ENCODE measurements at regions not wholly inside any gene's neighbourhood (a gene's known extent, or its start where the extent isn't known, plus 50 kb on each side); places are given as distances from the start of the nearest gene placed in this dataset.

DNA sequence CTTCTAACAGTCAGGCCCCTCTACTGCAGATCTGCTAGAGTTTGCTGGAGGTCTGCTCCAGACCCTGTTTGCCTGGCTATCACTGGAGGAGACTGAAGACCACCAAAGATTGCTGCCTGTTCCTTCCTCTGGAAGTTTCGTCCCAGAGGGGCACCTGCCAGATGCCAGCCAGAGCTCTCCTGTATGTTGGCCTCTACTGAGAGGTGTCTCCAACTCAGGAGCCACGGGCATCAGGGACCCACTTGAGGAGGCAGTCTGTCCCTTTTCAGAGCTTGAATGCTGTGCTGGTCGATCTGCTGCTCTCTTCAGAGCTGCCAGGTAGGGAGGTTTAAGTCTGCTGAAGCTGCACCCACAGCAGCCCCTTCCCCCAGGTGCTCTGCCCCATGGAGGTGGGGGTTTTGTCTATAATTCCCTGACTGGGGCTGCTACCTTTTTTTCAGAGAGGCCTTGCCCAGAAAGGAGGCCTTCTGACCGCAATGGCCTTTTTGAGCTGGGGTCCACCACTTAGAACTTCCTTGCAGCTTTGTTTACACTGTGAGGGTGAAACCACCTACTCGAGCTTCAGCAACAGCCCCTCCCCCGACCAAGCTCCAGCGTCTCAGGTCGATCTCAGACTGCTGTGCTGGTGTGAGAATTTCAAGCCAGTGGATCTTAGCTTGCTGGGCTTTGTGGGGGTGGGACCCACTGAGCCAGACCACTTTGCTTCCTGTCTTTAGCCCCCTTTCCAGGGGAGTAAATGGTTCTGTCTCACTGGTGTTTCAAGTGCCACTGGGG is 566.0 kb downstream of the NR4A2 start:
- no peak for DNase-seq

DNA sequence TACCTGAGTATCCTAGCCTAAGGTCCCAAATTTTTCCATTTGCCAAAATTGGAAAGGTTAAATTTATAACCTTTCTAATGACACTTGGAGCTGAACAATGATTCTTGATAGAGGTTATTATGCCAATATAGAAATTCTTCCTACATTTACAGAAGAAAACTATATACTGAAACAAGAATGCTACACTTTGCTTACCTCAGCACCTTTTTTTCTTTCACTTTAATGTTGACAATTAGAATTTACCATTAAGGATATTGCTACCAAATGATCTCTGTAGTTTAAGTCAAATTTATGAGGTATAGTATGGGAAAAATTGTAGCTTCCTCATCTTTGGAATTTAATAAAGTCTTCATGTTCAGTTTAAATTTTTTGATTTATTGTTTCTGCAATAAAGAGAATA is 577.0 kb downstream of the NR4A2 start:
- no peak for DNase-seq

DNA sequence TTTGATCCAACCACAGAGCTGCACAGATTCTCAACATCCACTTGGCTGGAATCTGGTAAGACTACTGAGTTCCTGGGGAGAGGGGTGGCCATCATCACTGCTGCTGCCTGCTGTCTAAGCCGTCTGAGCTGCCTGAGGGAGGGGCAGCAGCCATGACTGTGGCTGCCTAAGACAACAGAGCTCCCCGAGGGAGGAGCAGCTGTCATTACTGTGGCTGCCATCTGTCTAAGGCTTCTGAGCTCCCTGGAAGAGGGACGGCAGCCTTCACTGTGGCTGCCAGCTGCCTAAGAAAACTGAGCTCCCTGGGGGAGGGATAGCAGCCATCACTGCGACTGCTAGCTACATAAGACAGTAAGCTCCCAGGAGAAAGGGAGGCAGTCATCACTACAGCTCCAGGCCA is 584.4 kb downstream of the NR4A2 start:
- DNase-seq = peak; percentile 24

DNA sequence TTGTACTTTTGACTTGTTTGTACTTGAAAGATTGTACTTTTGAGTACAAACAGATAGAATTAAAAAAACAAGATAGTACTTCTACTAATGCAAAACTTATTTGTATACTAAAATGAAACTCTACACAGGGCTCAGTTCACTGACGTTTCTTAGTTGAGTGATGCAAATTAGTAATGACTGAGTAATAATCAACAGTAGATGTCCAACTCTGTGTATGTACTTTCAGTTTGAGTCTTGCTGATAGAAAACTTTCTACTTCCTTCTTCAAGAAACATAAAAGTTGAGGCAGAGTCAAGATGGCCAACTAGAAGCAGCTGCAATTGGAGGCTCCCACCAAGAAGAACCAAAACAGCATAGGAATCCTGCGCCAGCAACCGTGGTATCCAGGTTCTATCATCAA is 585.0 kb downstream of the NR4A2 start:
- no peak for DNase-seq

DNA sequence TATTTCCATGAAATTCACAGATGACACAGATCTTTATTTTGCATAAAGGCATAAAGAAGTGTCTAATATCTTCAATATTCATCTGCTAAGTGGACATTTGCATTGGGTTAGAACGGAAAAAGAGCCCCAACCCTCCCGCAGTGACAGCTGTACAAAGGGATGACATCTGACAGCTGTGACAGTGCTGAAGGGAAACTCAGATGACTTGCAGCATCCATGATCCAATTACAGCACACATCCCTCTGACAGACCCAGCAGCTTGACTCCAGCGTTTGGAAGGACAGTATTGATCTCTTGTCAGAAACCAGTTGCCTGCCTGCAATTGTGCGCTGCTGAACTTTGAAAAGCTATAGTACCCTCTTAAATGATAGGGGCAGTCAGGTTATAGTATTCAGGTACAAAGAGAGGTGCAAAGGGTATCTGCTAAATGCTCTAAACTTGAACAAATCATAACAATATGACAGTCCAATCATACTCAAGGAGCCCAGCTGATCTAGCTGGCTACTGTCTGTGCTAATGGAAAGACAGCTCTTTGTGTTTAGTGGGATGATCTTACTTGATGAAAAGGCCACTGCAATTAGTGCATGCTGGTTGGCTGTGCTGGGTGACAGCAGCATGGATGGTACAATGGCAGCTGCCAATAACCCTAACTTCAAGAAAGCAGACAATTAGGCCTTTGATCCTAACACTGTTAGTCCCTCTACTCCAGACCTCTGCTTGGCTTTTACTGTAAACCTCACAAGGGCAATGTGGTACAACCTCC is 599.2 kb downstream of the NR4A2 start:
- peak; percentile 84 for DNase-seq

DNA sequence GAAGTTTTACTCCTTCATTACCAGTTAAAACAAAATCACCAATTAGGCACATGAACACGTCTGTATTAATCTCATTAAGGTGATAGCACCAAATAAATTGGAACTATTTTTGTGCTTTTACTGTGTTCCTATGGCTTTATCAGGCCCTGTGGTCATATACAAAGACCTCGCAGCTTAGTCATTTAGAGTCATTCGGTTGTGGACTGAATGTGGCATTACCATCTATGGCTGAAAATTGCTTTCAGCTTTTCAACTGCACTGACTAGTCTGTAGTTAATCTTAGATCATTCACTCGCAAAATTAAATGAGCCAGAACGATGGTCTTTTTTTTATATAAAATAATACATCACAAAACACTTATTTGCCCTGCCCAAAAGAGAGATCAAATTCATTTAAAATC is 601.7 kb downstream of the NR4A2 start:
- DNase-seq = no peak

DNA sequence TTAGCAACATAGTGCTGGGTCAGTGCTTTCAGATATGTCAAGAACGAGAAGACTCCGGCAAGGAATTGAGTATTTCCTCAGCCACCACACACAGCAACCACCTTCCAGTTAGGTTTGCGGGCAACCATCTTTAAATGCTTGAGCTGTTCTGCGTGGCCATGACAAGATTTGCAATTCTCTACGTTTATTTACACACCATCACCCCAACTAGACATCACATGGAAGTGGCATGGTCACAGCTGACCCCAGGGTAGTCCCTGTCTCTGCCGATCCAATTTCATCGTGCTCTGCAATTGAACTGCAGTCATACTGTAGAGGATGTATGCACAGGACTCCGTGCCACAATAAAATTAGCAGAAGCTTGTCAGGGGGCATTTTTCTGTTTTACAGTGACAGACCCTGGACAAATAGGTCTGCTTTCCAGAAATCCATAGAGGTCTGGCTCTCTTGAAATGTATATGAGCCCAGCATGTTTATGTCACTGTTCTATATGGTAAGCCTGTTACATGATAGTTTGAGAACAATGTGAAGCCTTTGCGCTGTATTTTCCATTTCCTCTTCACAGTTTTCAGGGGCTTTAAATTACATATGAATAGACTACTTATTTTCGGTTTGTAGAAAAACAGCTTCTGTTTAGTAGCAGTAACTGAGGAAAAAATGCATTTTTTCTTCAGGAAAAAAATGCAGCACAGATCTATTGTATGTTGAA is 605.2 kb downstream of the NR4A2 start:
- DNase-seq = peak; percentile 9

DNA sequence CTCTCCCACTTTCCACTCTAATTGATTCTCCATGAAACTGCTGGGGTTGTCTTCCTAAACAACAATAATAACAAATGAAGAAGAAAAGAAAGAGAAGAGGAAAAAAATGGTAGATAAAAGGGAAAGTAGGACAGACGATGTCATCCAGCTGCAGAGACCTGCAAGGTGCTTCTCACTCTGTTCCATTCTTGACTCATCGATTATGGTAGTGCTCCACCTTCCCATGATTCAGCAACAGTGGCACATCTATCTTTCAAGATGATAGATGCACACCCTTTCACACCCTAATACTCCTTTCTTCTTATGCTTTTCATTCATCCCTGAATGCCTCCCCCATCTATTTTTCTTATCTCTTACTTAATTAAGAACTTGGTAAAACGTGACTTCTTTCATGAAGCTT is 610.2 kb downstream of the NR4A2 start:
- no peak for DNase-seq

DNA sequence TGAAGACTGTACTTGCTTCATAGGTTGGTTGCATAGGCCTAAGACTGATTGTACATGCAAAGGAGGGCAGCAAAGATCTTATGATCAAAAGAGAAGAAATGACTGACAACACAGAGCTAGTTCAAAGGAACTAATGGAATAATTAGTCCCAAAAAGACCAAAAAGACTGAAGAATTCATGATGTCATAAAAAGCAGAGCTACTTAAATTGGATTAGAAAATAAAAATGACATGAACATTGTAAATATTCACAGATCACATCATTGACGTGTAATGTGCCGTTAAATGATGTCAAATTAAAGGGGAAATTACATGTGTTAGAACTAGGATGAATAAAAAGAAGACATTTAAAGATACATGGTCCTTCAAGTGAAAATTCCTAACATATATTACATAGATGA is 616.8 kb downstream of the NR4A2 start:
- no peak for DNase-seq

DNA sequence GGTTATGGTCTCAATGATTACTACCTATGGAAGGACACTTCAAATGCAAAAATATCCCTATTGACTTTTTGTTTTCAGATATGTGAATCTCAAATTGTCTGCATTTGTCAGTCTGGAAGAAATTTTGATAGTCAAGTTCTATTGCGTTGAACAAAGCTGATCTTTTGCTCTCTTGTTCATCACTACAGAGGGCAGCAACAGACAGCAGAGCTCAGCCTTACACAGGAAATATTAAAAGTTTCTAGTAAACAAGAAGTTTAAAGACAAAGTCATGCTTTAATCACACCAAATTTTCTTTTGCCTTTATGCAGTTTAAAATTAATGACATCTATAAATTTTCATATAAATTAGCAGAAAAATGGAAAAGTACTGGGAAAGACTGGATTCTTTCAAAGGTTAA is 617.5 kb downstream of the NR4A2 start:
- DNase-seq = no peak

DNA sequence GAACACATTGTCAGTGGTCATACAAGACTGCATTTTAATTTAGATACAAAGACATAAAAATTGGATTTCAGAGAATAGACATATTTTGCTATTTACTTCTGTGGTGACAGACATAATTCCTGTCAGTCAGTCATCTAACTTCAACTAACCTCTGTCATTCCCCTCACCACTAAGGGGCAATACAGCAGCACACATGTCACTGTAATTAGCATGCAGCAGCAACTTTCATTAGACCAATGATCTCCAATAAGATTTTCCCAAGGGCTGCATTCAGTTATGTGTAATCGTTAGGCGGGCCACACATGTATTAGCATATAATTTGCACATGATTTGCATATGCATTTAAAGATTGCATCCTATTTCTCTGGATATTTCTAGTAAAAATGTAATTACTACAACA is 624.5 kb downstream of the NR4A2 start:
- DNase-seq = no peak

DNA sequence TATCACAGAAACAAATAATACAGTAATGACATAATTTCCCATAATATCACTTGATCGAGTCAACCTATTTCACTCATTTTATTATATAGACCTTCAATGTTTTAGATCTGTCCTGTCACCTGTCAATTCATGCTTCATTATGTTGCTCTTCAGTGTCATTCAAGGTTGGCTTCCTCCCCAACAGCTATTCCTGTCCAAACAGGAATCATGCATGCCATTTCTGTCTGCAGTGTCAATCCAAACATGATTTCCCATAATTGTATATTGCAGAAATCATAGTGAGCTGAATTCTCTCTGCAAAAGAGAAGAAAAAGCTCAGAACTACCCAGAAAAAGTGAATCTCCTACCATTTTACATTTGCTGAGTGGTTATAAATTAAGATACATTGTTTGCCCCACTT is 628.6 kb downstream of the NR4A2 start:
- DNase-seq = no peak

DNA sequence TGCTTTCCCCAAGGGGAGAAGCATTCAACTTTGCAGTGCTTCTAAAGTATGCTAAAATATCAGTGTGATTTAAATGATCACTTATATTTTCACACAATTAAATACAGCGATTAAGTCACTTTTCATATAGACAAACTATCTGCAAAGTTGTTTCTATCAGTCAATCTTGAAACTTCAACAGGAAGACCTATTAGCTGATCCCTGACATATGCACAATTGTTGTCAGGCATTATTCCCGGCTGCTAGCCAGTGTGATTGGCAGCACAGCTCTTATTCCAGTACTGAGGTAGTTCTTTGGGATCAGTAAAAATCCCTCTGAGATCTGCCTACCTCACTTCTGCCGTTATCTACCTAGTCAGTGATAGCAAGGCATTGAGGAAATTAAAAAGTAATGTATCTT is 629.5 kb downstream of the NR4A2 start:
- no peak for DNase-seq

DNA sequence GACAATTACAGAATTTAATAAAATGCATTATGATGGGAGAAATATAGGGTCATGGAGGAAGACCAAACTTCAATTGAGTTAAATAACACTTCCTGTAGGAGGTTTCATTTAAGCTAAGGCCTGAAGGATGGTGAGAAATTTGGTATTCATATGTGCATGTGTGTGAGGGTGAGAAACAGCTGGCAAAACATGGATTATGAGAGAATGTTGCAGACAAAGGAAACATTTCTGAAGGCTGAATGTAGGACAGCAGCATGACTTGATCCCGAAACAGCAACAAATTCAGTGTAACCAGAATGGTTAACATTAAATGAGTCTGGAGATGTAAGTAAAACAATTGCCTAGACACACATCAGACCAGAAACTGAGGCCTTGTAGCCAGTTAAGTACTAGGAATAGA is 630.8 kb downstream of the NR4A2 start:
- no peak for DNase-seq

DNA sequence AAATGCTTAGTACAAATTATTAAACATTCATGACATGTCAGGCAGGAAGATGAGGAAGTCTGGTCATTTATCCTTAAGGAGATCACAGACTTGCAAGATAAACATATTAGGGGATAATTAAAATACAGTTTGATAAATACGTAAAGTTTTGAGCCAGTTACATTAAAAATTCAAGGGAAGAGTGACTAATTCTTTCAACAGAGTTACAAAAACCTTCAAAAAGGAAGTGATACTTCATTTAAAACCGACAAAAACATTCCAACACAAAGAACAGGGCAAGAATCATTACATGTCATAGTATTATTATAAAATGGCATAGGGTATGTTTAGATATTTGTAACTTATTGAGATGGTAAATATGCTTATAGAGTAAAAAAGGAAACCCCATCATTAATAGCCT is 636.0 kb downstream of the NR4A2 start:
- DNase-seq = no peak

DNA sequence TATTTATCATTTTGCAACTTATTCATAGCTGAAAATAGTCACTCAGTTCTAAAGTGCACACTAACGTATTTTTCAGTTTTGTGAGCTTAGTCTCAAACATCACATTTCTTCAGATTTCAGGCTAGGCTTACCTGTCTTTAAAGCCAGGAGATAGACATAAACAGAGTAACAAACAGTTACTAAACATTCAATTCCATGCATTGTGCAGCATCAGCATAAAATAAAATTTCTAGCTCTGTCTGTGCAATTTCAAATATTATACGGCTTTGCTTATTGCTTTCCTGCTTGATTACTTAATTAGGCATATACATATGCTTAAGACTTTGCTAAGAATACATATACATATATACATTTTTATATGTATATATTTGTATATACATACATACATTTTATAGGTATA is 637.0 kb downstream of the NR4A2 start:
- DNase-seq = no peak

DNA sequence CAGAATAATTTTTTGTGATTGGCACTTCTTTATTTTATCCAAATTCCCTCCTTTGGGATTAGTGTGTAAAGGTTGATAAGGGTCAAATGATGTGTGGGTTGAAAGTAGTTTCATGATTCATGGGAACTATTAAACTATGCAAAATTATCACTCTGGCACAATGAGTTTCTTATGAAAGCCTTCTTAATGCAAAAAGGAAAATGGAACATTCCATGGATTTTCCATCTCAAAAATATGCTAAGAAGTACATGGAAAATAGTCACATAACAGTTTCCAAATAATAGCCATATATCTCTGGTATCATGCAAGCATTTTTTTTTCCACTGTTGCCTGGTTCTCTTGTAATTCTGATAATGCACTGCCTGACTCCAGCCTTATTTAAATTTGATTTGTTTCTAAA is 639.7 kb downstream of the NR4A2 start:
- no peak for DNase-seq

DNA sequence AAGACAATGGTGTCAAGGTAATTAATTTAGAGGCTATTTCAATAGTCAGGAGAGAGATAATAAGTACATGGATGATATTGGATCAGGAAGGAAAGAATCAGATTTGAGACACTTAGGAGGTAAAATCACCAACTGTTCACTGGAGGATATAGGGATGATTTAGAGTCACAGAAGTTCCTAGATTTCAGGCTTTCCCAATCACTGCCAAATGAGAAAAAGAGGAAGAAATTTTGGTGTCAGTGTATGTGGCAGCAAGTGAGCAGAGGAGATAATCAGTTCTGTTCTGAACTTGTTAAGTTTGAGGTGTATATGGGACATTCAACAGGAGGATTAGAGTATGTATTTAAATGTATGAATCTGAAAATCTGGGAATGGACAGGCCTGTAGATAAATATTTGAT is 640.4 kb downstream of the NR4A2 start:
- DNase-seq = no peak

DNA sequence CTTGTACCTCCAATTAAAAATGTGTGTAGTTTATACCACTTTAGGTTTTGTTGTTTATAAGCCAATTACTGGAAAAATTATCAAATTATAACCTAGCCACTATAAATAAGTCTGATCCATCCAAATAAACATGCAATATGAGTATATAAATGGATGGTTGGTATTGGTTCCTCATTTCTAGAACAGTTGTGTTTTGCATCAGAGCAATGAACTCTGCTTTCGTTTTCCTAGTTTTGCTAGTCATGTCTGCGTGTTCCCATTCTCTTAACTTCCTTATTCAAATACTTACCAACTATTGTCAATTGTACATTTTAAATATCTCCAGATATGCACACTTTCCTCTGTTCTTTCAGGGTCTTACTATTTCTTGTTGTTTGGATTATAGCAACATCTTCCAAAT is 641.7 kb downstream of the NR4A2 start:
- no peak for DNase-seq

DNA sequence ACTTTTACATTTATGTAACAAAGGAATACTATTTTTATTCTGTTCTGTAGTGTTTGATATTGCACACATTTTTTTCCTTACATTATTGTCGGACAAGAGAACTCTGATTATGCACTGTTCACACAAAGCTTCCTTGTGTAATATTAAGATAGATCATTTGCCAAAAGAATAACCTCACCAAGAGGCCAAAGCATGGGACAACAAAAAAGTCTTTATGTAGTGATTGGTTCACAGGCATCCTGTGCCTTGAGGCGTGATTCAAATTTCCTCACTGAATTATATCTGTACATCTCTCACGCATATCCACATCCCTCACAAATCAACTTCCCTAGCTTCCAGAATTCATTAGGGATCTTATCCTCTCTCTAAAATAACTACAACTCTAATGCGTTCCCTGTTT is 642.7 kb downstream of the NR4A2 start:
- peak; percentile 11 for DNase-seq

DNA sequence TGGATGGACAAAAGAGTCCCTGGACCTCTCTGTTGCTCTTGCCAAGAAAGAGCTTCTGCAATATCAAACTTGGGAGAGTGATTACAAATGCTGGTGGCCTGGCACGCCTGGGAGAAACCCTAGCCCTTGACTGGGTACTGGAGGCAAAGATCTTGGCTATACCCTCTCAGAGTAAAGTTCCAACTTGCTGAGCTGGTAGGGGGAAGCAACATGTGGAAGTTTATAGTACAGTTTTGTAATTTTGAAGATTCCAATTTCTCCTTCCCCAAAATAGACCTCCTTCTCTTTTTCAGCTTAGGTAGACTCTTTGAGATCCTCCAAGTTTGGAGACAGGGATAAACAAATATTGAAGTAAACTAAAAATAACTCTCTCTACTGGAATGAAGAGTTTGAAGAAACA is 645.3 kb downstream of the NR4A2 start:
- DNase-seq = no peak

DNA sequence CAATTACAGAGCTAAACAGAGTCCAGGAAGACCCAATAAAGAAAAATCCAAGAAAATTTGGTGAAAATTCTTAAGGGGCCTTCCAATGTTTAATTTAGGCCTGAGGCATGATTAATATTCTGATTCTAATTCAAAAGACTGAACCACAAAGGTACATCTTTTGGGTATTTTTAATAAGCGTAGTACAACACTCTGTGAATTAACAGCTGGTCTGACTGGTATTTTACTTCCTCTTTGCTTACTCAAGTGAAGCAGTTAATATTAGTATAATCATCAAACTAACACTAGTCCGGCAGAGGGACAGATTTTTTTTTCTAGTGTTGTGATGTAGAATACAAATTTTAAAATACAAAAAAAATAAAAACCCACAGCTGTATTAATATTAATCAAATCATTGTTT is 652.9 kb downstream of the NR4A2 start:
- DNase-seq = no peak

DNA sequence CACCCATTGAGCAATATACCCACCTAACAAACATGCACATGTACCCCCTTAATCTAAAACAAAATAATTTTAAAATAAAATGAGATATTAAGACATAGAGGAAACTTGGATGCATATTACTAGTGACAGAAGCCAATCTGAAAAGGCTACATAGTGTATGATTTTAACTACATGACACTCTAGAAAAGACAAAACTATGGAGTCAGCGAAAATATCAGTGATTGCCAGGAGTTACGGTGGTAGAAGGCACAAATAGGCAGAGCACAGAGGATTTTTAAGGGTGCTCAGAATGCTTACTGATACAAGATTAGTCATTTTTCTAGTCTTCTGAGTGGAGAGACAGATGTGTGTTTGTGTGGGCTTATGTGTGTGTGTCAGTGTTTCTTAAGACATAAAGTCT is 656.6 kb downstream of the NR4A2 start:
- no peak for DNase-seq

DNA sequence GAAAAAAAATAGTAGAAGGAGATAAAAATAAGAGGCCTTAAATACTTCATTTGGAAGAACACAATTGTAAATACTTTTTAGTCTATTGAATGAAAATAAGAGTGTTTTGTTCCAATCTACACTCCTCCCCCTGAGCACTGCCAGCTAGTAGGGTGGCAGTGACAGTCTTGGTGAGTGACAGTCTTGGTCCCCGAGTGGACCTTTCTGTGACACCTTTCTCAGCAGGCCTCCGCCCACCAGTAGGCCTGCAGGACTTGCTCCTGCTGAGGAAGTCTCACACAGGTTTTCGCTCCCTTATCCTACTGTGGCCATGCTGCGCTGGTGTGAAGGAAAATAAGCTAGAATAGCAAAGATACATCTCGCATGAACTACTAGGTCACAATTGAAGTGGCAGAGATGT is 666.8 kb downstream of the NR4A2 start:
- DNase-seq = no peak

Data from tongue (tissue), 1 donor.